ENCODE measurements at regions not wholly inside any gene's neighbourhood (a gene's known extent, or its start where the extent isn't known, plus 50 kb on each side); places are given as distances from the start of the nearest gene placed in this dataset.

DNA sequence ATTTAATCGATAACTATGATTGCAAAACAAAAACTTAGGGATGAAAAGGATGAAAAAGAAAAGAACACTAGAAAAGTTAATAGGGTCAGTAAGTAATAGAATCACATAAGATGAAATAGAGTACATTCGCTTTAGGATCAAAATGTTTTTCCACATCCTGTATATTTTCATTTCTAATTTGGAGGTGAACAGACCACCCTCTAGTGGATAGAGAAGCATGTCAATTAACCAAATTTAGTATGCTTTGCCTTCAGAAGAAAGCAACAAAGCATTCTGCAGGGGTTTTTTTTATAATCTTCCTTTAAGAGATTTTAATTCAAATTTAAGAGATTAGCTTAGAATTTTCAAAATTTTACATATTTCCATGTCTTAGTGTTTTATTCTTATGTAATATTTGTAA is 611.0 kb upstream of the SGCG start:
- Histone ChIP-seq H4K91ac (ENCODE audit: insufficient read length, low read depth, low read length) (no peak overlapping the region), H2BK12ac (ENCODE audit: insufficient read length, low read depth, low read length) (no peak overlapping the region), H3K79me2 (ENCODE audit: insufficient read depth, low read length) (no peaks in the 10 kb centered on the region), H2BK20ac (ENCODE audit: low read depth, low read length, poor library complexity, severe bottlenecking) (no peak overlapping the region), H4K20me1 (ENCODE audit: control insufficient read depth, insufficient read depth, insufficient read length) (no peaks in the 10 kb centered on the region), H3K14ac (ENCODE audit: insufficient read depth, low read length) (no peak overlapping the region), H2BK5ac (ENCODE audit: insufficient read length, low read length) (no peak overlapping the region), H3K23me2 (ENCODE audit: insufficient read length, low read depth, low read length, poor library complexity, severe bottlenecking) (no peaks in the 10 kb centered on the region), H4K8ac (replicated peaks; ENCODE audit: insufficient read length, low read depth, low read length) (no peak overlapping the region), H2AK5ac (ENCODE audit: insufficient read length, low read length) (no peak overlapping the region), H2BK120ac (ENCODE audit: low read depth, low read length, poor library complexity, severe bottlenecking) (no peak overlapping the region), H3K9ac (ENCODE audit: extremely low read depth, insufficient read length, low read length) (no peak overlapping the region), H3K56ac (ENCODE audit: insufficient read length, low read depth, low read length) (no peak overlapping the region), H3K18ac (ENCODE audit: insufficient read length, low read depth, low read length) (no peak overlapping the region), H3K4ac (ENCODE audit: low read depth, low read length) (no peak overlapping the region), H3K27me3 (ENCODE audit: insufficient read depth, low read length) (no peaks in the 10 kb centered on the region), H4K5ac (ENCODE audit: insufficient read length, low read depth, low read length) (no peak overlapping the region), H2AFZ (ENCODE audit: low read length) (no peak overlapping the region), H3K79me1 (ENCODE audit: insufficient read depth, low read depth, low read length, poor library complexity, severe bottlenecking) (no peaks in the 10 kb centered on the region), H3K9me3 (ENCODE audit: control insufficient read depth, low read depth, low read length) (no peaks in the 10 kb centered on the region), H3K27ac (ENCODE audit: insufficient read length, low read depth, low read length) (no peak overlapping the region), H3K4me2 (ENCODE audit: insufficient read depth, insufficient read length, low read length) (no peak overlapping the region), H3K4me1 (ENCODE audit: insufficient read depth, low read length) (no peaks in the 10 kb centered on the region), H3T11ph (ENCODE audit: low read length) (no peak overlapping the region), H3K23ac (ENCODE audit: insufficient read length, low read depth, low read length) (no peak overlapping the region), H2BK15ac (ENCODE audit: low read depth, low read length) (no peak overlapping the region)
- no peaks in the 10 kb centered on the region for H3K36me3 Mint-ChIP-seq (ENCODE audit: insufficient read depth in 1 of 3, low read depth in 3 of 3)
- H3K4me1 Mint-ChIP-seq, result peaks cover 3 to 6% of the 10 kb centered on the region in 2 experiments; a peak in 3 of 4 replicates
- peaks cover 3 to 4% of the 10 kb centered on the region in 2 experiments; a peak in 2 of 5 replicates for H3K9me3 Mint-ChIP-seq
- no peak overlapping the region for H3K27ac Mint-ChIP-seq
- TF ChIP-seq, protein P1, sequence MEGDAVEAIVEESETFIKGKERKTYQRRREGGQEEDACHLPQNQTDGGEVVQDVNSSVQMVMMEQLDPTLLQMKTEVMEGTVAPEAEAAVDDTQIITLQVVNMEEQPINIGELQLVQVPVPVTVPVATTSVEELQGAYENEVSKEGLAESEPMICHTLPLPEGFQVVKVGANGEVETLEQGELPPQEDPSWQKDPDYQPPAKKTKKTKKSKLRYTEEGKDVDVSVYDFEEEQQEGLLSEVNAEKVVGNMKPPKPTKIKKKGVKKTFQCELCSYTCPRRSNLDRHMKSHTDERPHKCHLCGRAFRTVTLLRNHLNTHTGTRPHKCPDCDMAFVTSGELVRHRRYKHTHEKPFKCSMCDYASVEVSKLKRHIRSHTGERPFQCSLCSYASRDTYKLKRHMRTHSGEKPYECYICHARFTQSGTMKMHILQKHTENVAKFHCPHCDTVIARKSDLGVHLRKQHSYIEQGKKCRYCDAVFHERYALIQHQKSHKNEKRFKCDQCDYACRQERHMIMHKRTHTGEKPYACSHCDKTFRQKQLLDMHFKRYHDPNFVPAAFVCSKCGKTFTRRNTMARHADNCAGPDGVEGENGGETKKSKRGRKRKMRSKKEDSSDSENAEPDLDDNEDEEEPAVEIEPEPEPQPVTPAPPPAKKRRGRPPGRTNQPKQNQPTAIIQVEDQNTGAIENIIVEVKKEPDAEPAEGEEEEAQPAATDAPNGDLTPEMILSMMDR (conservative IDR thresholded peaks at IDR 0.05), result peak; percentile 33; the same call in 2 of the 3 replicates
- WGBS (ENCODE audit: extremely low coverage, insufficient read length, low lambda C conversion rate), result no CpG with 5 or more reads among the region's 2 CpGs
- no peak for DNase-seq
- no peaks in the 10 kb centered on the region for H3K27me3 Mint-ChIP-seq (ENCODE audit: low read depth)
- no peak overlapping the region for H3K4me3 Mint-ChIP-seq
